ENCODE measurements at regions not wholly inside any gene's neighbourhood (a gene's known extent, or its start where the extent isn't known, plus 50 kb on each side); places are given as distances from the start of the nearest gene placed in this dataset.

DNA sequence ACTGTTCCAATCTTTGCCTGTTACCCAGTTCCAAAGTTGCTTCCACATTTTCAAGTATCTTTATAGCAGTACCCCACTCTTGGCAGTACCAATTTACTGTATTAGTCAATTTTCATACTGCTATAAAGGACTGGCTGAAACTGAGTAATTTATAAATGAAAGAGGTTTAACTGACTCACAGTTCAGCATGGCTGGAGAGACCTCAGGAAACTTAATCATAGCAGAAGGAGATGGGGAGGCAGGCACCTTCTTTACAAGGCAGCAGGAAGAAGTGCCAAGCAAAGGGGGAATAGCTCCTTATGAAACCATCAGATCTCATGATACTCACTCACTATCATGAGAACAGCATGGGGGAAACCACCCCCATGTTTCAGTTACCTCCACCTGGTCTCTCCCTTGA, 215.0 kb downstream of the SNAPC1 start:
- TF ChIP-seq, protein P1, sequence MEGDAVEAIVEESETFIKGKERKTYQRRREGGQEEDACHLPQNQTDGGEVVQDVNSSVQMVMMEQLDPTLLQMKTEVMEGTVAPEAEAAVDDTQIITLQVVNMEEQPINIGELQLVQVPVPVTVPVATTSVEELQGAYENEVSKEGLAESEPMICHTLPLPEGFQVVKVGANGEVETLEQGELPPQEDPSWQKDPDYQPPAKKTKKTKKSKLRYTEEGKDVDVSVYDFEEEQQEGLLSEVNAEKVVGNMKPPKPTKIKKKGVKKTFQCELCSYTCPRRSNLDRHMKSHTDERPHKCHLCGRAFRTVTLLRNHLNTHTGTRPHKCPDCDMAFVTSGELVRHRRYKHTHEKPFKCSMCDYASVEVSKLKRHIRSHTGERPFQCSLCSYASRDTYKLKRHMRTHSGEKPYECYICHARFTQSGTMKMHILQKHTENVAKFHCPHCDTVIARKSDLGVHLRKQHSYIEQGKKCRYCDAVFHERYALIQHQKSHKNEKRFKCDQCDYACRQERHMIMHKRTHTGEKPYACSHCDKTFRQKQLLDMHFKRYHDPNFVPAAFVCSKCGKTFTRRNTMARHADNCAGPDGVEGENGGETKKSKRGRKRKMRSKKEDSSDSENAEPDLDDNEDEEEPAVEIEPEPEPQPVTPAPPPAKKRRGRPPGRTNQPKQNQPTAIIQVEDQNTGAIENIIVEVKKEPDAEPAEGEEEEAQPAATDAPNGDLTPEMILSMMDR (IDR thresholded peaks at IDR 0.05): no peak
- no peak for TF ChIP-seq POLR2A (IDR thresholded peaks at IDR 0.05)

All from adrenal gland (tissue), 5 donors.